Activated CD4-positive, alpha-beta T cell treated with anti-CD3 and anti-CD28 coated beads for 48 hours (primary cell): ENCODE measurements at regions not wholly inside any gene's neighbourhood (a gene's known extent, or its start where the extent isn't known, plus 50 kb on each side); places are given as distances from the start of the nearest gene placed in this dataset.

Experiments
- DNase-seq: peaks from one replicate; pipeline ENCODE4 v3.0.0-alpha.2; 2020

DNA sequence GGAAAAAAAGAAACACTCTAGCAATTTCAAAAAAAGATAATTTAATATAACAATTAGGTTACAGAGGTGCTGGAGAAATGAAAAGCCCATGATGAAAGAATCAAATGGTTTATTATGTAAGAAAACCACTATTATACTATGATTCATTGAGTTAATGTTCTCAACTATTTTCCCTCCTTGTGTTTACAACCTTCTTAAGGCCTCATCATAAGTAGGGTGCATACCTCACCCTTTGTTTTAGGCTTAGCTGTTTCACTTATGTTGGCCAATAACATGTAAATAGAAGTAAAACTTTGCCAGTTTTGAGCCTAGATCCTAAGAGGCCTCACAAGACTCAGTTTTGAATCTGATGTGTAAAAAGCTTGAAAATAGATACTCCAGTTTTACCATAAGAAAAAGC lies 418.3 kb upstream of the DDX18 start:
- DNase-seq: no peak

GRCh38 chr2:117401582-117401981 lies 412.9 kb upstream of the DDX18 start:
- DNase-seq: no peak

DNA sequence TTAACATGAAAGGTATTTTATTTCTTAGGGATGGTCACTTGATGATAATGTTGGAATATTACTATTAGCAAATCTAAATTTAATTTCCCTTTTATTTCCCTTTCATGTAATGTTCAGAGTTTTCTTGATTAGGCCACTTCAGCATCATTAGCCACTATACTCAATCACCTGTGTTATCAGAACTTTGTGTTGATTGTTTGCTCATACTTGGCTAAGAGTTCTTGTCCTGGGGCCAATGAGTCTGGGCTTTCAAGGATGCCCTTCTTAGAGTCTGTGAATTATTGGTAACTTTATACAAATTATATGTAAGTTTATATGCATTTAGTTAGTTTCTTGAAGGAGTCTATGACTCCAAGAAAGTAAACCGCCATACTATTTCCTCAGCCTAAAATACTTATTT lies 408.0 kb upstream of the DDX18 start:
- no peak for DNase-seq

- DNase-seq: no peak
Measured at GRCh38 chr2:117407746-117408145, 406.7 kb upstream of the DDX18 start.

- no peak for DNase-seq
Measured at GRCh38 chr2:117409443-117409842, 405.0 kb upstream of the DDX18 start.

DNA sequence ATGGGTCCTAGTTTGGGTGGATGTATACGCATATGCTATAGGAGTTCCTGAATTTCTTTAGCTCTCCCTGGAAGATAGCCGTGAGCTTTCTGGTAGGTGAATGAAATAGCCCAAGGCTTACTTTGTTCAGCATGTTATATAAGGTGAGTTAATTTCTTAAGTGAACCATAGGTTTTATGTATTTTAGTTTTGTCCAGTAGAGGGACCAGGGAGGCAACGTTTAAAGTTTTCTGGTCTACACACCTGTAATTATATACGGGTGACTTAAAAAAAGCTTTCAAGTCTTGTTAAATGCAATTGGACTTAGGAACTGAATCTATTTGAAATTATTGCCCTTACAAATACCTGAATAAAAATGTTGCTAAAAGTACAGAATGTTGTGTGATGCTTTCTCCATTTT lies 402.5 kb upstream of the DDX18 start:
- no peak for DNase-seq

DNA sequence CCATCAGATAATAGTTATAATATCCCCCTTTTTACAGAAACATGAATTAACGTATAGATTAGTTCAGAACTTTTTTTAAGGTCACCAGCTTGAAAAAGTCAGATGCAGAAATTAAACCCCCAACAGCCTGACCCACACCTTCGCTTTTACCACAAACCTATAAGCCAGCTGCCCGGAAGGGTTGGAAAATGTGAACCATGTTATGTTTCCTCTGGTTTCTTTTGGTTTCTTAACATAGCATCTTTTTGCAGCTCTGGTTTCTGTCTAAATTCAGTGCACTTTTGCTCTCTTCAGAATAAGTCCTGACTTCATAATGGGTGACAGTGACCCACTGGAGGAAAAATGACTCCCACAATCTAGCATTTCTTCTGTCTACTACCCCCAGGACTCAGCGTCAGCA lies 381.7 kb upstream of the DDX18 start:
- DNase-seq: no peak

DNA sequence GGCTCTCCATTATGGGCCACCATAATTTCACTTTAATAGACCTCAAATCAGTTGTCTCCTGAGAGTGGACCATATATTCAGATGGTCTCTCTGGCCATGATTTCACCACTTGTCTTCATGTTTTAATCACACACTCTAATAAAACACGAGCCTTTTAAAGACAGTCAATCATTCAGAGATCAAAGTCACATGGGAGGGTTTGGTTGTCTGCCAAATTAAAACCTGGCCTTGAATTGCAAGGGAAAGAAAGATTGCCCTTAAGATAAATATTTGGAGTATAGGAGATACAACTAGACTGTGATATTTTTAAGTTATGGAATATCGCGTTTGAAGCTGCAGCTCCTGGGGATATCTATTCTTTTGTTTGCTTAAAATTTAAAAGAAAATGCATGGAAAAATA lies 377.8 kb upstream of the DDX18 start:
- DNase-seq: no peak

DNA sequence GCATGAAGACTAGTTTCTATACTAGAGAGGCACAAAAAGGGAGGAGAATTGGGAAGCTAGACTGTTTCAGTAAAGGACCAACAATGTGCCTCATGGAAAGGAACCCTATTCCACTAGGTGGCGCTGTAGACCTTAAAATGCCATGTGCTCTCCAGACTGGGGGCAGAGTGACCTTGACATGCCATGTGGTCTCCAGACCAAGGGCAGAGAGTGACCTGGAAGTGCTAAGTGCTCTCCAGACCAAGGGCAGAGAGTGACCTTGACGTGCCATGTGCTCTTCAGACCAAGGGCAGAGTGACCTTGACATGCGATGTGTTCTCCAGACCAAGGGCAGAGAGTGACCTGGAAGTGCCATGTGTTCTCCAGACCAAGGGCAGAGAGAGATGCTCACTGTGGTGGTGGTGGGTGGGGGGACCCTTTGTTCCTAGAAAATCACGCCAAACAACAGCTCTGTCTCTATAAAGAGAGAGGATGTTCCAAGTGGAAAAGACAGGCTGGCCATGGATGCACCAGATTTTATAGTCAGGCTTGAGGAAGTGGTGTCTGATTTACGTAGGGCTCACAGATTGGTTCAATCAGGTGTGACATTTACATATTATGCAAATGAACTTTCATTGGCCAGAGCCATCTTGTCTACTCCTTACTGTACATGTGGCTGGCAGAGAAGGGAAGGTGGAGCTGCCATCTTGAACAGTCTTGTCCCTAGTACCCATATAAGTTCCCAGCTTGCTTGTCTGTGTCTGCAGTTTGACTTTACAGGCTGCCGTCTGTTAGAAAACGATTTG lies 344.0 kb upstream of the DDX18 start:
- DNase-seq: peak; percentile 40

DNA sequence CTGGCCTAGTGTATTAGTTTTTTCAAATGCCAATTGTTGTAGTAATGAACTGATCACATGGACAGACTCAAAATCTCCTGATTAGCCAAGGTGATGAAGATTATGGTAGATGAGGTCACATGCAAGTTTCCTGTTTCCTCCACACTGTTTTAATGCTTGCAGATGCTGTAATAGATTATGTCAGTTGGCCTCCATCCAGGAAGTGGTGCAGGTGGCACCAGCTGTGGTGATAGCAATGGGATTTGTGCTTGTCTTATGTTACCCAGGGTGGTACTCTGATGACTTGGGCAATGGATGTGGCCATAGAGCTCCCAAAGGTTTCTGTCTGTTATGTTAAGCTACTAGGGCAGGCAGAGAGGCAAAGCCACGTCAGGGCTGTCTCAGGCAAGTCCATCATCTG lies 332.9 kb upstream of the DDX18 start:
- DNase-seq: no peak

GRCh38 chr2:117485588-117485987 lies 328.9 kb upstream of the DDX18 start:
- no peak for DNase-seq

DNA sequence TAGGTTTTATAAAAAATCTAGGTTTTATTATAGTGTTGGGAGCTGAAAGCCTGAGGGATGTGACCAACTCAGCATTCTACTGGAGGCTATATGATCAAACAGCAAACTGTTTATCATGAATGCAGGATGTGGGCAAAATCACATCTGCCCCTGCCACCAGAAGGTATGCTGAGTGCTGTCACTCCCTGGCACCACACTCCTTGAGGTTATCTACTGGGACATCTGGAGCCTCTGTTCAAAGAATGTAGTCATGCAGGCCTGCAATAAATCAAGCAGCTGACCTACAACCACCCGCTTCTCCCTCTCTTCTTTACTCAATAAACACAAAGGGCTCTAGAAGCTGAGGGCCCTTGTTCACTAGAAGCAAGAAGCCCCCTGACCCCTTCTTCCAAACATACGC lies 328.4 kb upstream of the DDX18 start:
- DNase-seq: no peak

GRCh38 chr2:117492209-117492851 lies 322.2 kb upstream of the DDX18 start:
- DNase-seq: no peak

DNA sequence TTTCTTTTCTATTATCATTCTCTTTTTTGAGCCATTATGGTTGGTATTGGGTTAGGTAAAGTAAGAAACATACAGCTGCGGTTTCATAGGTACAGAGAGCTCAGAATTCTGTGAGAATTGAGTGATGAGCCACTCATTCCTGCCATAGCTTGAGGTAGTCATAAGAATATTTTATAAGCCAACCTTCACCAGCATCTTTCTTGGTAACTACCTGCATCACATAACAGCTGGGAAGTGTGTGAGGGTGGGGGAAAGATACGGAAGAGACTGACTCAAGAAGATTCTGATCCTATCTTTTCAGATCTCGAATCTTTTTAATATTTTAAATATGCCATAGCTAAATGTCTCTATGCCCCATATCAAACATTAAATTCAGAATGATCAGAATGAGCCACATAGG lies 313.8 kb upstream of the DDX18 start:
- DNase-seq: no peak

GRCh38 chr2:117502121-117502520 lies 312.4 kb upstream of the DDX18 start:
- DNase-seq: no peak

- DNase-seq: no peak
Measured at GRCh38 chr2:117512307-117512706, 302.2 kb upstream of the DDX18 start.

DNA sequence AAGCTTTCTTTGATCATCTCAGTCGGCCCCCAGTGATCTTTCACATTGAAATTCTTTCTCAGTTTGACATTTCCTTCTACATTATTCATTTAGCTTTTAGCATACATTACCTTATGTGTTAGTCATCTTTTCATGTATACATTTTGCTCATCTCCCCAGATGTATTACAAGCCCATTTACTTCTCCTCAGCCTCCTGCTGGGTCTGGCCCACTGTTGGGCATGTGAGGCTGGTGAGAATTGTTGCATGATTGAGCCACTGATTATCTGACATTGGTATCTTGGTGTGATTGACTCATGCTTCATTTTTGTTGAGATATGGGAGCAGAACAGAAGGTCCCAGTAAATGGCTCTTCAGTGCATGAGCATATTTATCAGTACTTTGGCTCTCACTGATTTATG lies 300.1 kb upstream of the DDX18 start:
- no peak for DNase-seq

DNA sequence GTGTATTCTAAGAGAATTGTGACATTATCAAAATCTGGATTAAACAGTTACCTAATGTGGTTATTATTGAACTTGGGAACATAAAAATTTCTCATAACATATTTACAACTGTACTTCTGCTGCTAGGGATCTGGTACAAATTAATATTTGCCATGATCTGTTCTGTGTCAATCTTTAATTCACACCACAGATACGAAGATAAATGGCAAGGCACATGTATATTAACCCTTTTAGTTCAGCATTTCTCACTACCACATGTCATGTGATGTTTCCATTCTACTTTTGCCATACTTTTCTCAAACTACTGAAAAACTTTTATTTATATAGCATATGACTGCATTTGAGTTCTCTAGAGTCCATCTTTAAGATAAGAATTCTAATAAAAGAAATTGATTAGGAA lies 295.3 kb upstream of the DDX18 start:
- DNase-seq: no peak

DNA sequence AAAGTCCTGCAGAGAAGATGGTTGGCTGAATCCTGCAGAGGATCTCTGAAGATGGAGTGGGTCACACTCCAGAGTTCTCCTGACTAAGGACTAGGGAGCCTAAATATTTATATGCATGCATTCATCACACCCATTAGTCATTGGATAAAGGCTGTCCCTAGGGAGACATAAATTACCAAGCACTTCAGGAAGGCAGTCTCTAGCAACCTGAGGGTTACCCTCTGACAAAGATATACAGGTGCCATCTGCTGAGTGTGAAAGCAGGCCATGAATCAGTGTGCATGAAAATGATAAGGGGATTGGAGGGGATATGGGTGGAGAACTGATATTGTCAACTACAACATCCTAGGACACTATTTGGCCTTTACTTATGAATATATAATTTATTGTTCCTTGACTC lies 294.8 kb upstream of the DDX18 start:
- no peak for DNase-seq

DNA sequence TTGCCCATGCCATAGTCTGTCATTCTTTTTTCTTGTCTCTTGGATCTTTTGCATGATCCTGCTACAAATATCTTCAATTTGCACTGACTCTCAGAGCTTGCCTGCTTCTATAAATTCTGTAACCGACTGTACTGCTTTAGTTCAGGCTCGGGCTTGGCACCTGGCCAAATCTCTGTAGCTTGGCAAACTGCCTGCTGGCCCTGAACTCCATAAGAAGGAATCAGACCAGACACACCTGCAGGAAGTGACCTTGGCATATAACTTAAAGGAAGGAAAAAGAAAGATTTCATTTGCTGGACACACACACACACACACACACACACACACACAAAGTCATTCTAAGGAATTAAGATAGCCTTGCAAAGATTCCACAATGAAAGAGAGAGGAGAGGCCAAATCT lies 291.2 kb upstream of the DDX18 start:
- no peak for DNase-seq

- DNase-seq: no peak
Measured at GRCh38 chr2:117523711-117524238, 290.7 kb upstream of the DDX18 start.

DNA sequence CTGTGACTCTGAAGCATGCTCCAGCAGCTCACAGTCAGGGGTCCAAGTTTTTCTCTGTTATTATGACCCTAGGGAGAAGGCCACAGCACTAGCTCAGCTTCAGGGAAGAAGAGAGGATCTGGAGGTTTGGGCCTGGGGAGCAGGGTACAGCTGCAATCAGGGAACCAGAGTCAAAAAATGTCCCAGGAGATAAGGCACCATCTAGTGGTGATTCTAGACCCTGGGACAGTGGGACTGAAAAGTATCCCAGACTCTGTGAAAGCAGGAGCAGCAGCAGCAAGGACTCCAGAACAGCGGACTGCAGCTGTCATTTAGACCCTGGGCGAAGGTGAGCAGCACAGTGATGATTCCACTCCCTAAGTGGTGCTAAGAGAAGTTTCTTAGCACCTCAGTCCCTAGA lies 278.4 kb upstream of the DDX18 start:
- no peak for DNase-seq

DNA sequence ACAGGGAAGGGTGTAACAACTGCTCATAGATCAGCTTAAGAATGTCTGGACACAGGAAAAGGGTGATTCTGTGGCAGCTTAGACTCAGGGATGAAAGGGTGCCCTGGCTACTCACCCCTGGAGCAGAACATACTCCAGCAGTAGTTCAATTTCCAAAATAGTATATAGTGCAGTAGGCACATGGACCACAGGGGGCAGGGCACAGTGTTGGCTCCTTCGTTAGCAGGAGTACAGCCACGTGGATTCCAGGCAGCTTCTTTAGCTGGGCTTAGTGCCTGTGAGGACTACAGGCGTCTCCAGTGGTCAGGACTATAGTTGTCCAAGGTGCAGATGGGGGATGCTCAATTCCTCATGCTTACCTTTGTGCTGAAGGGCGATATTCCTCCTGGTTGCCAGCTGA lies 277.5 kb upstream of the DDX18 start:
- DNase-seq: no peak

GRCh38 chr2:117551858-117552257 lies 262.6 kb upstream of the DDX18 start:
- no peak for DNase-seq

DNA sequence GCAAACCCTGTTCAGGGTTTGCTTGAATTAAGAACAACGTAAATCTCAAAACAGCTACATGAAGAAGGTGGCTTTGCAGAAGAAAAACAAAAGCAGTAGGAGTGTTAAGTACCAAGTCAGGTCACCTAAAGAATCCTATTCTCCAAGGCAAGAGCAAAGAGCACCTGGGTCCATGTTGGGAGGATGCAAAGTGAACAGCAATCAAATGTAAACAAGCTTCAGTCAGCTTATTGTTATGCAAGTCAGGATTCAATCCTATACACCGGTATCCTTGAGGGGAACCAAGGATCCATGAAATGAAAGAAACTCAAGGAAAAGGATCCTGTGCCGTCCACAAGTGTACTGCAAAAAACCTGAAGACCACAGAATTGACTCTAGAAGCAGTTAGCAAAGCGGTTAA lies 261.0 kb upstream of the DDX18 start:
- DNase-seq: no peak
